HAP-1 (cell line): ENCODE measurements at regions not wholly inside any gene's neighbourhood (a gene's known extent, or its start where the extent isn't known, plus 50 kb on each side); places are given as distances from the start of the nearest gene placed in this dataset.

Source experiments
- DNase-seq, 2 experiments: peaks; one replicate each; pipeline ENCODE4 v3.0.0-alpha.2; 2016 to 2020; ENCODE audit warnings: low spot score in 2 of 2
- H3K27me3 ChIP-seq: fragments of 250-450 bp; sonication (Bioruptor Pico); 2 replicates; pipeline ENCODE4 v1.5.1; 2020; ENCODE audit warnings: low read depth, mild to moderate bottlenecking, moderate library complexity
- H3K36me3 ChIP-seq: fragments of 250-450 bp; sonication (Bioruptor Pico); replicated peaks from 2 replicates; pipeline ENCODE4 v1.5.1; 2020; ENCODE audit warnings: mild to moderate bottlenecking
- H3K4me1 ChIP-seq: fragments of 250-450 bp; sonication (Bioruptor Pico); 2 replicates; pipeline ENCODE4 v1.5.1; 2020; ENCODE audit warnings: mild to moderate bottlenecking
- H3K4me3 ChIP-seq: fragments of 250-450 bp; sonication (Bioruptor Pico); 2 replicates; pipeline ENCODE4 v1.5.1; 2020; ENCODE audit warnings: mild to moderate bottlenecking, moderate library complexity
- H3K9me3 ChIP-seq: fragments of 250-450 bp; sonication (Bioruptor Pico); 2 replicates; pipeline ENCODE4 v1.5.1; 2020; ENCODE audit warnings: mild to moderate bottlenecking, moderate library complexity
- in situ Hi-C: fragments of 300-500 bp; cut with MboI; formaldehyde crosslinking; loops from 3 replicates; pipeline ENCODE4 v1.14.3; 2020; ENCODE audit warnings: low sequenced_read_pairs, inconsistent platforms, mixed read lengths

DNA sequence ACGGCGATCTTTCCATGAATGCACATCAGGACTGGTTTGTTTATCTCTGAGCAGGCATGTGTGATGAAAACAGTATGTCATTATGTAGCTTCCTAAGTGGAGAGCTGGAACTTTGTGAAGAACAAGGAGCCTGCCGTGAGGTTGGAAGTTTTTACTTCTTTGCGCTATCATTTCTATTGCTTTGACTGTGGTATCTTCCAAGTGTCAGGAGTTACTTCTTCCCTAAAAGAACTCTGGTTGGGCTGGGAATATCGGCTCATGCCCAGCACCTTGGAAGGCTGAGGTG is 167.4 kb upstream of the AHR start:
- Histone ChIP-seq H3K27me3 (peaks cover 6% of the 10 kb centered on the region; the same call in 1 of the 2 replicates), H3K36me3 (no peaks in the 10 kb centered on the region), H3K4me3 (no peak overlapping the region), H3K9me3 (no peaks in the 10 kb centered on the region), H3K4me1 (no peaks in the 10 kb centered on the region)
- in situ Hi-C loops: no loop called here
- DNase-seq: no peak

- Histone ChIP-seq H3K4me1 (no peaks in the 10 kb centered on the region), H3K27me3 (0 out of 2 replicates have a peak, but pooled peaks cover 1% of the 10 kb centered on the region), H3K4me3 (no peak overlapping the region), H3K9me3 (no peaks in the 10 kb centered on the region), H3K36me3 (no peaks in the 10 kb centered on the region)
- in situ Hi-C loops: no loop called here
- no peak for DNase-seq
Measured at GRCh38 chr7:17131983-17132655, 166.3 kb upstream of the AHR start.

DNA sequence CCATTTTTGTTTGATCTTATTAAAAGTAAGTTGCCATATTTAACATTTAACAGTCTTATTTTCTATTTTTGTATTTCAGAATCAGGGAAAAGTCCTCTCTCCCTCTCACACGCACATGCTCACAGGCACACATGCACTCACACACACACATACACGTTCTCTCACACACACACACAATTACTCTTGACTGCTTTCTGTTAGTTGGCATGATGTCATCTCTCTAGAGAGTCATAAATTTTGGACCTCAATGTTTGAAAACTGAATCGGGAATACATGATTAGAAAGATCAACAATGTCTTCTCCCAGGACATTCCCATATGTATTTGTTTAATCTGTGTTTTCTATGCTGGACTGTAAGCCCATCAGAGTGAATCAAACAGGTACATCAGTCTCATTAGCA is 165.7 kb upstream of the AHR start:
- in situ Hi-C loops: no loop called here
- no peak for DNase-seq
- Histone ChIP-seq H3K4me1 (no peaks in the 10 kb centered on the region), H3K9me3 (no peaks in the 10 kb centered on the region), H3K4me3 (no peak overlapping the region), H3K27me3 (no peaks in the 10 kb centered on the region), H3K36me3 (no peaks in the 10 kb centered on the region)

- DNase-seq: no peak
- no peaks in the 10 kb centered on the region for H3K9me3 ChIP-seq
- H3K36me3 ChIP-seq: no peaks in the 10 kb centered on the region
- in situ Hi-C loops: no loop called here
- H3K4me1 ChIP-seq: no peaks in the 10 kb centered on the region
- H3K4me3 ChIP-seq: no peak overlapping the region
- H3K27me3 ChIP-seq: no peaks in the 10 kb centered on the region
Measured at GRCh38 chr7:17133977-17134376, 164.5 kb upstream of the AHR start.

GRCh38 chr7:17134786-17135185 is 163.7 kb upstream of the AHR start:
- Histone ChIP-seq H3K27me3 (no peaks in the 10 kb centered on the region), H3K4me1 (no peaks in the 10 kb centered on the region), H3K4me3 (no peak overlapping the region), H3K36me3 (no peaks in the 10 kb centered on the region), H3K9me3 (no peaks in the 10 kb centered on the region)
- DNase-seq: no peak
- in situ Hi-C loops: no loop called here

DNA sequence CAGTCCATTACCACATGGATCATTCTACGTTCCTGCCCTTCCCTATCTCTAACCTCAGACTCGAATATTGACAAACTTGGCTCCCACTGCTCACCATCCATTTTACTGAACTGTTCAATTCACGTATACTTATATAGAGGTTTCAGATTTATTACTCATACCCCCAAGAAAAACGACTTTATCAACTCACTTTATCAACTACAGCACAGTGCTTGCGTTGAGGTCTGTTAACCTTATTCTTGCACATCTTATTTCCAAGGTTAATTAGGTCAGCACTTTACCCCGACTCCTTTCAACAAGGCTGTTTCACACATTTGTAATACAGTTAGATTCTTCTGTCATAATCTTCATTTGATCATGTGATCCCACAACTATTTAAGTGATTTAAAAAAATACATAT is 162.3 kb upstream of the AHR start:
- no peaks in the 10 kb centered on the region for H3K4me1 ChIP-seq
- no peak for DNase-seq
- no peaks in the 10 kb centered on the region for H3K36me3 ChIP-seq
- H3K4me3 ChIP-seq: no peak overlapping the region
- H3K27me3 ChIP-seq: no peaks in the 10 kb centered on the region
- no peaks in the 10 kb centered on the region for H3K9me3 ChIP-seq
- in situ Hi-C loops: no loop called here

- DNase-seq: no peak
- Histone ChIP-seq H3K9me3 (no peaks in the 10 kb centered on the region), H3K4me1 (no peaks in the 10 kb centered on the region), H3K36me3 (no peaks in the 10 kb centered on the region), H3K27me3 (no peaks in the 10 kb centered on the region), H3K4me3 (no peak overlapping the region)
- in situ Hi-C loops: no loop called here
Measured at GRCh38 chr7:17139081-17139480, 159.4 kb upstream of the AHR start.

GRCh38 chr7:17140406-17140805 is 158.0 kb upstream of the AHR start:
- Histone ChIP-seq H3K9me3 (no peaks in the 10 kb centered on the region), H3K4me3 (no peak overlapping the region), H3K27me3 (no peaks in the 10 kb centered on the region), H3K36me3 (no peaks in the 10 kb centered on the region), H3K4me1 (no peaks in the 10 kb centered on the region)
- DNase-seq: no peak
- in situ Hi-C loops: no loop called here

DNA sequence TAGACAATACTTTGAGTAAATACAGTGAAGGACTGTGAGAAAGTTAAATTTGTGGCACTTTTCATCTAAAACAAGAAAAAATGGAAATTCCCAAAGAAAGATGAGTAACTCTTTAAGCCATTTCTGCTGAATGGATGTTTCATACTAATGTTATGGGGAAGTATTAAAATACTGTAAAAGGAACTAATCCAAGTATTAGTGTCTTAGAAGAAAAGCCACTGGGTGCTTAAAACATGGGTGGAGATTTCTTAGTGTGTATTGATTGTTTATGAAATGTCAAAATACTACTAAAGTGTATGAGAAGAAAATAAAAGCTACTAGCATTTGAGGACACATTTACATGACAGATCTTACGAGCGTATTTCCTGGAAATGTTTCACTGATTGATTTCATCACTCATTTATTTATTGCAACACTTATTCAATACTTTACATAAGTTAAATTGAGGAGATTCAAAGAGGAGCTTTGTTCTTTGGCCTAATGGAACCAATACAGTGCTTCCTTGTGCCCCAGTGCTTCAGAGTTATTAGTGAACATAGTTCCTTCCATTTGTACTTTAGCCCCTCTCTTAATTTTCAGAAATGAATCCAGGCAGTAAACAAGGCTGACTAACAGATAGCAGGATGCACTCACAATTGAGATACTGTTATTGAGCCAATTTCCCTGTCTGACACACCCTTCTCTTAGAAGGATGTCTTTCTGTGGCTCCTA is 155.5 kb upstream of the AHR start:
- no peaks in the 10 kb centered on the region for H3K36me3 ChIP-seq
- H3K9me3 ChIP-seq: no peaks in the 10 kb centered on the region
- H3K4me1 ChIP-seq: no peaks in the 10 kb centered on the region
- in situ Hi-C loops: no loop called here
- H3K27me3 ChIP-seq: no peaks in the 10 kb centered on the region
- no peak for DNase-seq
- H3K4me3 ChIP-seq: no peak overlapping the region

DNA sequence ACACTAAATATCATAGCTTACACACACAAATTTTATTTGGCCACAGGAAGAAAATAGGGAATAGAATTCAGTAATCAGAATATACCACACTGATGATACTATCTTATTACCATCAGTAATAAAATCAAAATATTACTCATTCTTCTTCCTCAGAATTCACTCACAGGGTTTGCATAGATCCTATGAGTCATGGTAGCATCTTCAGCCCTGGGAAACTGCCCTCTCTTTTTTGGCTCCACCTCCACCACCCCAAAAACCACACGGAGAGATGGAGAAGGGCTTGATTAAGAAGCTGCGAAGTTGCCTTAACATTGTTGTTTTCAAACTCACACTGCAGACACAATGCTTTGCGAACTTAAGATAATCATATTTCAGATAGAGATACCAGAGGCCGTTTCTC is 154.1 kb upstream of the AHR start:
- no peak overlapping the region for H3K4me3 ChIP-seq
- no peak for DNase-seq
- no peaks in the 10 kb centered on the region for H3K4me1 ChIP-seq
- no peaks in the 10 kb centered on the region for H3K9me3 ChIP-seq
- no peaks in the 10 kb centered on the region for H3K27me3 ChIP-seq
- no peaks in the 10 kb centered on the region for H3K36me3 ChIP-seq
- in situ Hi-C loops: no loop called here

DNA sequence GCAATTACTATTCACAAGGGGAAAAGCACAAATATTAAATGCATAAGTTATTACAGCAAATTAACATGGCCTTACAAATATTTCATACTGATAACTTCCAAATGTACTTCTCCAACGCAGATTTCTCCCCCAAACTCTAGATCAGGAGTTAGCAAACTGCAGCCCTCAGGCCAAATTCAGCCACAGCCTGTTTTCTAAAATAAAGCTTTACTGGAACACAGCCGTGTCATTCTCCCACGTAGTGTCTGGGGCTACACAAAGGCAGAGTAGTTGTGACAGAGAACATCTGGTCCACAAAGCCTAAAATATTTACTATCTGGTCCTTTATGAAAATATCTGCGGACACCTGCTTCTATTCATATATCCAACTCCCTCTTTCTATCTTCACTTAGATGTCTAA is 151.8 kb upstream of the AHR start:
- no peaks in the 10 kb centered on the region for H3K36me3 ChIP-seq
- no peak for DNase-seq
- no peak overlapping the region for H3K4me3 ChIP-seq
- H3K27me3 ChIP-seq: no peaks in the 10 kb centered on the region
- in situ Hi-C loops: no loop called here
- no peaks in the 10 kb centered on the region for H3K9me3 ChIP-seq
- no peaks in the 10 kb centered on the region for H3K4me1 ChIP-seq

DNA sequence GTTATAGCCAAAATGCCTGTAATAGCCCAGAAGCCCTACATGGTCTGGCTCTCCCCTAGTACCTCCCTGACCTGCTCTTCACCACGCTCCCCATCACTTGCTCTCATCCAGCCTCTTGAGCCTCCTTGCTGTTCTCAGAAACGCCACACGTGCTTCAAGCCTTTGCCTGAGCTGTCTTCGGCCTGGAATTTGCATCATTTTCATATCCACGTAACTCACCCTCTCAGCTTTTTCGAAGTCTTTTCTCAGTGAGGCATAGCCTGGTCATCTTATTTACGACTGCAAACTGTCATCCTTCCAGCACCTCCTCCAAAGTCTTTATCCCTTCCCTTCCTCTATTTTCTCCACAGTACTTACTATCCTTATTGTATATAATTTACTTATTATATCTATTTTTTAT is 151.0 kb upstream of the AHR start:
- no peaks in the 10 kb centered on the region for H3K36me3 ChIP-seq
- DNase-seq: no peak
- no peak overlapping the region for H3K4me3 ChIP-seq
- in situ Hi-C loops: no loop called here
- no peaks in the 10 kb centered on the region for H3K4me1 ChIP-seq
- H3K27me3 ChIP-seq: no peaks in the 10 kb centered on the region
- no peaks in the 10 kb centered on the region for H3K9me3 ChIP-seq

GRCh38 chr7:17150018-17150417 is 148.4 kb upstream of the AHR start:
- in situ Hi-C loops: no loop called here
- H3K4me1 ChIP-seq: no peaks in the 10 kb centered on the region
- no peaks in the 10 kb centered on the region for H3K9me3 ChIP-seq
- H3K4me3 ChIP-seq: no peak overlapping the region
- no peak for DNase-seq
- no peaks in the 10 kb centered on the region for H3K36me3 ChIP-seq
- H3K27me3 ChIP-seq: no peaks in the 10 kb centered on the region

DNA sequence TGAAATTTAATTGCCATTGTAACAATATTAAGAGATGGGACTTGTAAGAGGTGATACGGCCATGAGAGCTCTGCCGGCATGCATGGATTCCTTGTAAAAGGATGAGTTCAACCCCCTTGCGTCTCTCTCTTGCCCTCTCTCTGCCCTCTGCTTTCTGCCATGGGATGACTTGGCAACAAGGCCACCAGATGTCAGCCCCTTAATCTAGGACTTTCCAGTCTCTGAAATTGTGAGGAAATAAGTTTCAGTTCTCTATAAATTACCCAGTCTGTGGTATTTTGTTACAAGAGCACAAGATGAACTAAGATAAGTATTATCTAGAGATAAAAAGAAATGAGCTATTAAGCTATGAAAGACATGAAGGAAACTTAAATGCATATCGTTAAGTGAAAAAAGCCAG is 145.7 kb upstream of the AHR start:
- Histone ChIP-seq H3K9me3 (no peaks in the 10 kb centered on the region), H3K4me1 (no peaks in the 10 kb centered on the region), H3K27me3 (no peaks in the 10 kb centered on the region), H3K4me3 (no peak overlapping the region), H3K36me3 (no peaks in the 10 kb centered on the region)
- in situ Hi-C loops: no loop called here
- no peak for DNase-seq

DNA sequence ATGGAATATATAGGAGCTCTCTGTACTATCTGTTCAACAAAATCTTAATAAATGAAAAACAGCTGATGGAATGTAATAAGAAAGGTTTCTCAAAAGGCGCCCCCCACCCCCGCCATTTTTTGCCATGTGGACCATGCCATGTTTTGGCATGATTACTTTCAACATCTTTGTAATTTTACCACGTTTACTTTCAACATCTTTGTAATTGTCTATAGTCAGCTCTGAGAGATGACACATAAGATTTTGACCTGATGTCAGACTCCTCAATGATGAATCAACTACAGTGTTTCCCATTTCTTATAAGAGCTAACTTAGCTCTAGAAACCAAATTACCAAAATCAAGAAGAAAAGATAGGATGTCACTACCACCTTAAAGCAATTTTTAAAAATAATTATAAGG is 144.9 kb upstream of the AHR start:
- in situ Hi-C loops: no loop called here
- Histone ChIP-seq H3K9me3 (no peaks in the 10 kb centered on the region), H3K4me1 (no peaks in the 10 kb centered on the region), H3K36me3 (no peaks in the 10 kb centered on the region), H3K4me3 (no peak overlapping the region), H3K27me3 (no peaks in the 10 kb centered on the region)
- DNase-seq: no peak
